ENCODE measurements at regions not wholly inside any gene's neighbourhood (a gene's known extent, or its start where the extent isn't known, plus 50 kb on each side); places are given as distances from the start of the nearest gene placed in this dataset.

GRCh38 chr4:26001413-26001812 lies 87.4 kb downstream of the SMIM20 start:
- Histone ChIP-seq H3K79me2 (no peaks in the 10 kb centered on the region), H3K36me3 (replicated peaks; ENCODE audit: insufficient read depth, low read depth) (no peaks in the 10 kb centered on the region), H3K9me2 (replicated peaks; ENCODE audit: insufficient read depth) (peaks cover 2% of the 10 kb centered on the region), H3K4me3 (no peak overlapping the region), H3K27me3 (no peaks in the 10 kb centered on the region), H4K20me1 (ENCODE audit: insufficient read depth, poor library complexity, severe bottlenecking) (no peaks in the 10 kb centered on the region), H3K4me2 (no peak overlapping the region), H2AFZ (no peak overlapping the region), H3K9me3 (ENCODE audit: low read depth) (no peaks in the 10 kb centered on the region), H3K4me1 (ENCODE audit: insufficient read depth) (no peaks in the 10 kb centered on the region), H3K27ac (no peak overlapping the region)
- TF ChIP-seq, protein P1, sequence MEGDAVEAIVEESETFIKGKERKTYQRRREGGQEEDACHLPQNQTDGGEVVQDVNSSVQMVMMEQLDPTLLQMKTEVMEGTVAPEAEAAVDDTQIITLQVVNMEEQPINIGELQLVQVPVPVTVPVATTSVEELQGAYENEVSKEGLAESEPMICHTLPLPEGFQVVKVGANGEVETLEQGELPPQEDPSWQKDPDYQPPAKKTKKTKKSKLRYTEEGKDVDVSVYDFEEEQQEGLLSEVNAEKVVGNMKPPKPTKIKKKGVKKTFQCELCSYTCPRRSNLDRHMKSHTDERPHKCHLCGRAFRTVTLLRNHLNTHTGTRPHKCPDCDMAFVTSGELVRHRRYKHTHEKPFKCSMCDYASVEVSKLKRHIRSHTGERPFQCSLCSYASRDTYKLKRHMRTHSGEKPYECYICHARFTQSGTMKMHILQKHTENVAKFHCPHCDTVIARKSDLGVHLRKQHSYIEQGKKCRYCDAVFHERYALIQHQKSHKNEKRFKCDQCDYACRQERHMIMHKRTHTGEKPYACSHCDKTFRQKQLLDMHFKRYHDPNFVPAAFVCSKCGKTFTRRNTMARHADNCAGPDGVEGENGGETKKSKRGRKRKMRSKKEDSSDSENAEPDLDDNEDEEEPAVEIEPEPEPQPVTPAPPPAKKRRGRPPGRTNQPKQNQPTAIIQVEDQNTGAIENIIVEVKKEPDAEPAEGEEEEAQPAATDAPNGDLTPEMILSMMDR (IDR thresholded peaks at IDR 0.05; ENCODE audit: poor library complexity), result no peak
- no peak for TF ChIP-seq EZH2 (IDR thresholded peaks at IDR 0.05; ENCODE audit: borderline replicate concordance)
- TF ChIP-seq EZH2phosphoT487 (IDR thresholded peaks at IDR 0.05; ENCODE audit: low read depth, severe bottlenecking, unreplicated experiment), result no peak
- 78% methylated on average over 3 of the region's 3 CpGs for WGBS (ENCODE audit: low lambda C conversion rate, missing lambda C conversion rate)
- no peak for DNase-seq (ENCODE audit: low spot score)

DNA sequence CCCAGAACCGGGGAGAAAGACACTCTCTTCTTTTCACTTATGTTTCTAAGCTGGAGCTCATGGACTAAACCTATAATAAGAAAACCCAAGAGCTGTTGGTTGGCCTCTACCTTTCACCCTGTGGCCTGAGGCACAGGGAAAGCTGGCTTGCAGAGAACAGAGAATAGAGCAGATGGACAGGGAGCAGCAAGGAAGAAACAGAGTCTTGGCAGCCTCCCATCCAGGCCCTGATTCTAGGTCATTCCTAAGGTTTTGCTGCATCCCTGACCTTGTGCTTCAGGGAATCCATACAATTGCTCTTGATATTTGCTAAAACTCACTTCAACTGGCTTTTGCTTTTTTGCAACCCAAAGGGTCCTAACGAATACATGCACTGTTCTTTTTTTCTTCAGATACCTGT lies 87.8 kb downstream of the SMIM20 start:
- H3K4me3 ChIP-seq, result no peak overlapping the region
- peaks cover 2% of the 10 kb centered on the region for H3K9me2 ChIP-seq (replicated peaks; ENCODE audit: insufficient read depth)
- H3K4me1 ChIP-seq (ENCODE audit: insufficient read depth), result no peaks in the 10 kb centered on the region
- H3K79me2 ChIP-seq, result no peaks in the 10 kb centered on the region
- no peak for TF ChIP-seq EZH2 (IDR thresholded peaks at IDR 0.05; ENCODE audit: borderline replicate concordance)
- TF ChIP-seq EZH2phosphoT487 (IDR thresholded peaks at IDR 0.05; ENCODE audit: low read depth, severe bottlenecking, unreplicated experiment), result no peak
- TF ChIP-seq, protein P1 (IDR thresholded peaks at IDR 0.05; ENCODE audit: poor library complexity), result no peak
- no peaks in the 10 kb centered on the region for H3K27me3 ChIP-seq
- no peak overlapping the region for H2AFZ ChIP-seq
- no peak for DNase-seq (ENCODE audit: low spot score)
- no peaks in the 10 kb centered on the region for H3K9me3 ChIP-seq (ENCODE audit: low read depth)
- no peak overlapping the region for H3K27ac ChIP-seq
- no peaks in the 10 kb centered on the region for H4K20me1 ChIP-seq (ENCODE audit: insufficient read depth, poor library complexity, severe bottlenecking)
- 86% methylated on average over 2 of the region's 2 CpGs for WGBS (ENCODE audit: low lambda C conversion rate, missing lambda C conversion rate)
- no peak overlapping the region for H3K4me2 ChIP-seq
- no peaks in the 10 kb centered on the region for H3K36me3 ChIP-seq (replicated peaks; ENCODE audit: insufficient read depth, low read depth)

DNA sequence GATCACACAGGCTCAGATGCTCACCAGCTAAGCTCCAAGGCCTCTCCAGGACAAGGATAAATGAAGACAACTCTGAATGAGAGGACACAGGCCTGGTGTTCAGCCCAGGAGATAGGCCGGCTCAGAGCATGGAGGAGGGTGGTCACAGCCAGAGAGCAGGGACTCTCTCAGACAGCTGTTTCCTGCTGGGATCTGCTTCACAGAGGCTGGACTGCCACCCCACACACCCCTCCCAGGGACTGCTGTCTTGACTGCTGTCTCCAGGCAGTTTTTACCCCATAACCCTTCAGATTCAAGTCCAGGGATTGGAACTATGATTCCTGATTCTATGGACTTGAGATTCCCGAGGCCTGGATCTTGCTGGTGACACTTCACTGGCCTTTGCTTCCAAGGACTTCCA lies 89.0 kb downstream of the SMIM20 start:
- DNase-seq (ENCODE audit: low spot score), result no peak
- Histone ChIP-seq H2AFZ (no peak overlapping the region), H3K79me2 (no peaks in the 10 kb centered on the region), H3K4me2 (no peak overlapping the region), H3K4me3 (no peak overlapping the region), H3K9me3 (ENCODE audit: low read depth) (no peaks in the 10 kb centered on the region), H3K36me3 (replicated peaks; ENCODE audit: insufficient read depth, low read depth) (no peaks in the 10 kb centered on the region), H3K27ac (no peak overlapping the region), H3K4me1 (ENCODE audit: insufficient read depth) (no peaks in the 10 kb centered on the region), H3K9me2 (replicated peaks; ENCODE audit: insufficient read depth) (peaks cover 2% of the 10 kb centered on the region), H3K27me3 (no peaks in the 10 kb centered on the region), H4K20me1 (ENCODE audit: insufficient read depth, poor library complexity, severe bottlenecking) (no peaks in the 10 kb centered on the region)
- TF ChIP-seq EZH2 (IDR thresholded peaks at IDR 0.05; ENCODE audit: borderline replicate concordance) (no peak), EZH2phosphoT487 (IDR thresholded peaks at IDR 0.05; ENCODE audit: low read depth, severe bottlenecking, unreplicated experiment) (no peak)
- TF ChIP-seq, protein P1 (IDR thresholded peaks at IDR 0.05; ENCODE audit: poor library complexity), result no peak
- WGBS (ENCODE audit: low lambda C conversion rate, missing lambda C conversion rate), result 83% methylated on average over 2 of the region's 2 CpGs

GRCh38 chr4:26004290-26004689 lies 90.3 kb downstream of the SMIM20 start:
- H3K27me3 ChIP-seq, result no peaks in the 10 kb centered on the region
- H3K4me1 ChIP-seq (ENCODE audit: insufficient read depth), result no peaks in the 10 kb centered on the region
- H3K36me3 ChIP-seq (replicated peaks; ENCODE audit: insufficient read depth, low read depth), result no peaks in the 10 kb centered on the region
- no peak for DNase-seq (ENCODE audit: low spot score)
- no peaks in the 10 kb centered on the region for H4K20me1 ChIP-seq (ENCODE audit: insufficient read depth, poor library complexity, severe bottlenecking)
- H3K4me3 ChIP-seq, result no peak overlapping the region
- H2AFZ ChIP-seq, result no peak overlapping the region
- H3K27ac ChIP-seq, result no peak overlapping the region
- no peak overlapping the region for H3K4me2 ChIP-seq
- TF ChIP-seq, protein P1 (IDR thresholded peaks at IDR 0.05; ENCODE audit: poor library complexity), result no peak
- TF ChIP-seq EZH2phosphoT487 (IDR thresholded peaks at IDR 0.05; ENCODE audit: low read depth, severe bottlenecking, unreplicated experiment) (no peak), EZH2 (IDR thresholded peaks at IDR 0.05; ENCODE audit: borderline replicate concordance) (no peak)
- 93% methylated on average over 1 of the region's 1 CpG for WGBS (ENCODE audit: low lambda C conversion rate, missing lambda C conversion rate)
- H3K9me2 ChIP-seq (replicated peaks; ENCODE audit: insufficient read depth), result peaks cover 2% of the 10 kb centered on the region
- no peaks in the 10 kb centered on the region for H3K79me2 ChIP-seq
- H3K9me3 ChIP-seq (ENCODE audit: low read depth), result peaks cover 9% of the 10 kb centered on the region

Measured in hepatocyte (in vitro differentiated cells).